ENCODE measurements at regions not wholly inside any gene's neighbourhood (a gene's known extent, or its start where the extent isn't known, plus 50 kb on each side); places are given as distances from the start of the nearest gene placed in this dataset.

GRCh38 chr20:57074386-57074785 is 192.1 kb downstream of the BMP7 start:
- no peak overlapping the region for H3T11ph ChIP-seq (ENCODE audit: low read length)
- peaks cover 23 to 25% of the 10 kb centered on the region in 2 experiments for H3K4me1 Mint-ChIP-seq
- no peaks in the 10 kb centered on the region for H3K9me3 ChIP-seq (ENCODE audit: control insufficient read depth, low read depth, low read length)
- H2BK20ac ChIP-seq (ENCODE audit: low read depth, low read length, poor library complexity, severe bottlenecking) = no peak overlapping the region
- no peak overlapping the region for H3K4me3 Mint-ChIP-seq
- no peak overlapping the region for H3K56ac ChIP-seq (ENCODE audit: insufficient read length, low read depth, low read length)
- H3K27me3 Mint-ChIP-seq (ENCODE audit: low read depth) = peaks cover 69% of the 10 kb centered on the region
- no peak overlapping the region for H2AK5ac ChIP-seq (ENCODE audit: insufficient read length, low read length)
- no peak overlapping the region for H2BK12ac ChIP-seq (ENCODE audit: insufficient read length, low read depth, low read length)
- H4K91ac ChIP-seq (ENCODE audit: insufficient read length, low read depth, low read length) = no peak overlapping the region
- H2BK120ac ChIP-seq (ENCODE audit: low read depth, low read length, poor library complexity, severe bottlenecking) = no peak overlapping the region
- H3K27ac Mint-ChIP-seq = no peak overlapping the region
- no peaks in the 10 kb centered on the region; a peak in 2 of 7 replicates for H3K36me3 Mint-ChIP-seq (ENCODE audit: insufficient read depth in 1 of 3, low read depth in 3 of 3)
- H3K14ac ChIP-seq (ENCODE audit: insufficient read depth, low read length) = no peak overlapping the region; the same call in 1 of the 2 replicates
- no peak overlapping the region for H3K4me2 ChIP-seq (ENCODE audit: insufficient read depth, insufficient read length, low read length)
- H2AFZ ChIP-seq (ENCODE audit: low read length) = no peak overlapping the region
- H3K18ac ChIP-seq (ENCODE audit: insufficient read length, low read depth, low read length) = no peak overlapping the region
- H3K23ac ChIP-seq (ENCODE audit: insufficient read length, low read depth, low read length) = no peak overlapping the region
- no peak overlapping the region for H3K9ac ChIP-seq (ENCODE audit: extremely low read depth, insufficient read length, low read length)
- H3K27ac ChIP-seq (ENCODE audit: insufficient read length, low read depth, low read length) = no peak overlapping the region
- no peaks in the 10 kb centered on the region for H3K79me1 ChIP-seq (ENCODE audit: insufficient read depth, low read depth, low read length, poor library complexity, severe bottlenecking)
- no peaks in the 10 kb centered on the region for H3K79me2 ChIP-seq (ENCODE audit: insufficient read depth, low read length)
- H4K8ac ChIP-seq (replicated peaks; ENCODE audit: insufficient read length, low read depth, low read length) = no peak overlapping the region
- H2BK5ac ChIP-seq (ENCODE audit: insufficient read length, low read length) = no peak overlapping the region
- no peak overlapping the region for H4K5ac ChIP-seq (ENCODE audit: insufficient read length, low read depth, low read length)
- no peaks in the 10 kb centered on the region for H3K23me2 ChIP-seq (ENCODE audit: insufficient read length, low read depth, low read length, poor library complexity, severe bottlenecking)
- no CpG with 5 or more reads among the region's 12 CpGs for WGBS (ENCODE audit: extremely low coverage, insufficient read length, low lambda C conversion rate)
- no peak overlapping the region for H3K4ac ChIP-seq (ENCODE audit: low read depth, low read length)
- no peak for TF ChIP-seq CTCF (conservative IDR thresholded peaks at IDR 0.05)
- H2BK15ac ChIP-seq (ENCODE audit: low read depth, low read length) = no peak overlapping the region
- H4K20me1 ChIP-seq (ENCODE audit: control insufficient read depth, insufficient read depth, insufficient read length) = no peaks in the 10 kb centered on the region
- H3K9me3 Mint-ChIP-seq = peaks cover 13 to 16% of the 10 kb centered on the region in 2 experiments; a peak in 4 of 5 replicates
- no peaks in the 10 kb centered on the region; the same call in 1 of the 2 replicates for H3K27me3 ChIP-seq (ENCODE audit: insufficient read depth, low read length)
- no peak for DNase-seq
- no peaks in the 10 kb centered on the region for H3K4me1 ChIP-seq (ENCODE audit: insufficient read depth, low read length)
